Cardiac muscle cell (in vitro differentiated cells and primary cell): ENCODE measurements at regions not wholly inside any gene's neighbourhood (a gene's known extent, or its start where the extent isn't known, plus 50 kb on each side); places are given as distances from the start of the nearest gene placed in this dataset.
"Not testable (repeated sequence)": the region's sequence is repeated elsewhere in the genome, so short reads cannot be mapped to it uniquely, and the experiment has no call there.

Source experiments
- DNase-seq, 2 donors: peaks; one replicate each; pipeline versions ENCODE4 v3.0.0 to v3.0.0-alpha.2; 2010 to 2017; ENCODE audit warnings: low read depth in 1 of 2, low spot score in 1 of 2
- H3K27ac ChIP-seq: fragments of 200-600 bp; sonication (generic); 2 replicates; pipeline ENCODE4 v1.5.1; 2016
- H3K27me3 ChIP-seq: fragments of 200-600 bp; sonication (generic); 2 replicates; pipeline ENCODE4 v1.6.0; 2016; ENCODE audit warnings: control low read depth
- H3K36me3 ChIP-seq: fragments of 200-600 bp; sonication (generic); 2 replicates; pipeline ENCODE4 v1.5.1; 2016; ENCODE audit warnings: control low read depth
- H3K4me1 ChIP-seq: fragments of 200-600 bp; sonication (generic); 2 replicates; pipeline ENCODE4 v1.8.1; 2017; ENCODE audit warnings: low read depth, mild to moderate bottlenecking, mixed run types
- H3K4me3 ChIP-seq: fragments of 200-600 bp; sonication (generic); 2 replicates; pipeline ENCODE4 v1.5.1; 2016; ENCODE audit warnings: mild to moderate bottlenecking
- H3K9me3 ChIP-seq: fragments of 200-600 bp; sonication (generic); 2 replicates; pipeline ENCODE4 v1.5.1; 2017; ENCODE audit warnings: low read depth, mild to moderate bottlenecking, control low read depth
- TF ChIP-seq, protein P1 (sequence below): IDR thresholded peaks from 2 replicates; pipeline ENCODE4 v1.5.1; 2012; ENCODE audit warnings: low read depth, mild to moderate bottlenecking, low read length

- peak in 1 of 2 donors; percentile 64 for DNase-seq
- H3K4me3 ChIP-seq, result no peak overlapping the region
- H3K27ac ChIP-seq, result no peak overlapping the region
- peaks cover 9% of the 10 kb centered on the region for H3K4me1 ChIP-seq
- H3K9me3 ChIP-seq, result no peaks in the 10 kb centered on the region
- H3K27me3 ChIP-seq, result no peaks in the 10 kb centered on the region
- TF ChIP-seq, protein P1, sequence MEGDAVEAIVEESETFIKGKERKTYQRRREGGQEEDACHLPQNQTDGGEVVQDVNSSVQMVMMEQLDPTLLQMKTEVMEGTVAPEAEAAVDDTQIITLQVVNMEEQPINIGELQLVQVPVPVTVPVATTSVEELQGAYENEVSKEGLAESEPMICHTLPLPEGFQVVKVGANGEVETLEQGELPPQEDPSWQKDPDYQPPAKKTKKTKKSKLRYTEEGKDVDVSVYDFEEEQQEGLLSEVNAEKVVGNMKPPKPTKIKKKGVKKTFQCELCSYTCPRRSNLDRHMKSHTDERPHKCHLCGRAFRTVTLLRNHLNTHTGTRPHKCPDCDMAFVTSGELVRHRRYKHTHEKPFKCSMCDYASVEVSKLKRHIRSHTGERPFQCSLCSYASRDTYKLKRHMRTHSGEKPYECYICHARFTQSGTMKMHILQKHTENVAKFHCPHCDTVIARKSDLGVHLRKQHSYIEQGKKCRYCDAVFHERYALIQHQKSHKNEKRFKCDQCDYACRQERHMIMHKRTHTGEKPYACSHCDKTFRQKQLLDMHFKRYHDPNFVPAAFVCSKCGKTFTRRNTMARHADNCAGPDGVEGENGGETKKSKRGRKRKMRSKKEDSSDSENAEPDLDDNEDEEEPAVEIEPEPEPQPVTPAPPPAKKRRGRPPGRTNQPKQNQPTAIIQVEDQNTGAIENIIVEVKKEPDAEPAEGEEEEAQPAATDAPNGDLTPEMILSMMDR, result no peak
- no peaks in the 10 kb centered on the region for H3K36me3 ChIP-seq
Measured at GRCh38 chr1:221575605-221576004, 166.3 kb downstream of the DUSP10 start.

GRCh38 chr1:221576268-221576667, 165.6 kb downstream of the DUSP10 start:
- no peak overlapping the region for H3K27ac ChIP-seq
- H3K36me3 ChIP-seq, result no peaks in the 10 kb centered on the region
- TF ChIP-seq, protein P1, result no peak
- no peaks in the 10 kb centered on the region for H3K9me3 ChIP-seq
- H3K4me1 ChIP-seq, result peaks cover 9% of the 10 kb centered on the region
- DNase-seq, result peak in 1 of 2 donors; percentile 33
- H3K4me3 ChIP-seq, result no peak overlapping the region
- H3K27me3 ChIP-seq, result no peaks in the 10 kb centered on the region

- Histone ChIP-seq H3K27me3 (no peaks in the 10 kb centered on the region), H3K27ac (no peak overlapping the region), H3K9me3 (no peaks in the 10 kb centered on the region), H3K4me1 (no peaks in the 10 kb centered on the region), H3K36me3 (no peaks in the 10 kb centered on the region), H3K4me3 (no peak overlapping the region)
- TF ChIP-seq, protein P1, result no peak
- DNase-seq, result no peak
Measured at GRCh38 chr1:221583465-221583864, 158.4 kb downstream of the DUSP10 start.

DNA sequence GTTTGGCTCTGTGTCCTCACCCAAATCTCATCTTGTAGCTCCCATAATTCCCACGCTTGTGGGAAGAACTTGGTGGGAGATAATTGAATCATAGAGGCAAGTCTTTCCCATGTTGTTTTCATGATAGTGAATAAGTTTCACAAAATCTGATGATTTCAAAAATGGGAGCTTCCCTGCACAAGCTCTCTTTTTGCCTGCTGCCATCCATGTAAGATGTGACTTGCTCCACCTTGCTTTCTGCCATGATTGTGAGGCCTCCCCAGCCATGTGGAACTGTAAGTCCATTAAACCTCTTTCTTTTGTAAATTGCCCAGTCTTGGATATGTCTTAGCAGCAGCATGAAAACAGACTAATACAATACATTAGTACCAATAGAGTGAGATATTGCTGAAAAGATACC, 154.9 kb downstream of the DUSP10 start:
- not testable (repeated sequence) for H3K27ac ChIP-seq, DNase-seq, H3K36me3 ChIP-seq, H3K4me1 ChIP-seq, H3K4me3 ChIP-seq, H3K27me3 ChIP-seq, H3K9me3 ChIP-seq

- H3K9me3 ChIP-seq, H3K27me3 ChIP-seq, DNase-seq: not testable (repeated sequence)
Measured at GRCh38 chr1:221591250-221591649, 150.6 kb downstream of the DUSP10 start.

GRCh38 chr1:221594576-221594975, 147.3 kb downstream of the DUSP10 start:
- H3K4me1 ChIP-seq, result no peaks in the 10 kb centered on the region
- H3K4me3 ChIP-seq, result no peak overlapping the region
- no peaks in the 10 kb centered on the region for H3K27me3 ChIP-seq
- TF ChIP-seq, protein P1, result no peak
- no peak overlapping the region for H3K27ac ChIP-seq
- DNase-seq, result no peak
- no peaks in the 10 kb centered on the region for H3K36me3 ChIP-seq
- H3K9me3 ChIP-seq, result no peaks in the 10 kb centered on the region

More at GRCh38 chr1:221591250-221591649, 150.6 kb downstream of the DUSP10 start:
- not testable (repeated sequence) for H3K4me1 ChIP-seq, H3K36me3 ChIP-seq, H3K27ac ChIP-seq, H3K4me3 ChIP-seq

- H3K36me3 ChIP-seq, result no peaks in the 10 kb centered on the region
- H3K4me1 ChIP-seq, result no peaks in the 10 kb centered on the region
- no peak overlapping the region for H3K4me3 ChIP-seq
- TF ChIP-seq, protein P1, result no peak
- H3K9me3 ChIP-seq, result no peaks in the 10 kb centered on the region
- no peak for DNase-seq
- no peaks in the 10 kb centered on the region for H3K27me3 ChIP-seq
- no peak overlapping the region for H3K27ac ChIP-seq
Measured at GRCh38 chr1:221598122-221598521, 143.8 kb downstream of the DUSP10 start.
